Urinary bladder (tissue), 3 donors: ENCODE measurements at regions not wholly inside any gene's neighbourhood (a gene's known extent, or its start where the extent isn't known, plus 50 kb on each side); places are given as distances from the start of the nearest gene placed in this dataset.
"Not testable (repeated sequence)": the region's sequence is repeated elsewhere in the genome, so short reads cannot be mapped to it uniquely, and the experiment has no call there.

ENCODE experiments used
- DNase-seq: peaks from one replicate; pipeline ENCODE4 v3.0.0-alpha.2; 2015; ENCODE audit errors: extremely low spot score
- H3K27ac ChIP-seq: one replicate; pipeline ENCODE4 v1.5.1; 2013; ENCODE audit warnings: low read depth, mild to moderate bottlenecking, moderate library complexity
- H3K36me3 ChIP-seq: one replicate; pipeline ENCODE4 v1.6.1; 2013; ENCODE audit warnings: mild to moderate bottlenecking, moderate library complexity; ENCODE audit not compliant: insufficient read depth
- H3K4me1 ChIP-seq: one replicate; pipeline ENCODE4 v1.6.1; 2013; ENCODE audit warnings: mild to moderate bottlenecking, moderate library complexity; ENCODE audit not compliant: insufficient read depth
- H3K4me3 ChIP-seq: one replicate; pipeline ENCODE4 v1.5.1; 2013; ENCODE audit warnings: low read depth, low read length
- WGBS: extraction: QIAGEN DNeasy Blood & Tissue Kit; methylation state at CpG from one replicate; pipeline ENCODE4 v1.1.7; 2013; 5-methylcytosine and 5-hydroxymethylcytosine counted together
- donor health status: healthy with polysubstance abuse.
- donor health status: healthy.

- H3K4me1 ChIP-seq, H3K27ac ChIP-seq, H3K36me3 ChIP-seq, DNase-seq, H3K4me3 ChIP-seq: not testable (repeated sequence)
- 71% methylated on average over 3 of the region's 3 CpGs for WGBS
These were observed 399.0 kb upstream of the MAN1A1 start for GRCh38 chr6:119748535-119748934.

GRCh38 chr6:119742188-119742803, 392.7 kb upstream of the MAN1A1 start:
- H3K4me1 ChIP-seq = no peaks in the 10 kb centered on the region
- H3K27ac ChIP-seq = no peak overlapping the region
- H3K36me3 ChIP-seq = no peaks in the 10 kb centered on the region
- no peak for DNase-seq
- 12% methylated on average over 6 of the region's 6 CpGs for whole genome bisulfite sequencing
- H3K4me3 ChIP-seq = no peak overlapping the region

- Histone ChIP-seq H3K4me1 (no peaks in the 10 kb centered on the region), H3K27ac (no peak overlapping the region), H3K36me3 (no peaks in the 10 kb centered on the region), H3K4me3 (no peak overlapping the region)
- no peak for DNase-seq
- whole genome bisulfite sequencing = 73% methylated on average over 4 of the region's 4 CpGs
These were observed 390.2 kb upstream of the MAN1A1 start for GRCh38 chr6:119739769-119740168.

GRCh38 chr6:119738425-119738824, 388.9 kb upstream of the MAN1A1 start:
- Histone ChIP-seq H3K4me3 (no peak overlapping the region), H3K4me1 (no peaks in the 10 kb centered on the region), H3K36me3 (no peaks in the 10 kb centered on the region), H3K27ac (no peak overlapping the region)
- 49% methylated on average over 1 of the region's 1 CpG for WGBS
- no peak for DNase-seq

- H3K36me3 ChIP-seq = no peaks in the 10 kb centered on the region
- no peaks in the 10 kb centered on the region for H3K4me1 ChIP-seq
- no peak overlapping the region for H3K27ac ChIP-seq
- DNase-seq = no peak
- H3K4me3 ChIP-seq = no peak overlapping the region
- WGBS = 31% methylated on average over 4 of the region's 4 CpGs
These were observed 386.9 kb upstream of the MAN1A1 start for GRCh38 chr6:119736296-119737021.

GRCh38 chr6:119735530-119735929, 386.0 kb upstream of the MAN1A1 start:
- Histone ChIP-seq H3K4me1 (no peaks in the 10 kb centered on the region), H3K36me3 (no peaks in the 10 kb centered on the region), H3K4me3 (no peak overlapping the region), H3K27ac (no peak overlapping the region)
- WGBS = 34% methylated on average over 4 of the region's 4 CpGs
- no peak for DNase-seq

GRCh38 chr6:119734227-119734626, 384.7 kb upstream of the MAN1A1 start:
- H3K4me1 ChIP-seq = no peaks in the 10 kb centered on the region
- no peak for DNase-seq
- WGBS = 99% methylated on average over 1 of the region's 1 CpG
- H3K4me3 ChIP-seq = no peak overlapping the region
- H3K27ac ChIP-seq = no peak overlapping the region
- no peaks in the 10 kb centered on the region for H3K36me3 ChIP-seq

- no peaks in the 10 kb centered on the region for H3K36me3 ChIP-seq
- DNase-seq = no peak
- H3K27ac ChIP-seq = no peak overlapping the region
- no peaks in the 10 kb centered on the region for H3K4me1 ChIP-seq
- no peak overlapping the region for H3K4me3 ChIP-seq
- WGBS = 92% methylated on average over 3 of the region's 3 CpGs
These were observed 379.4 kb upstream of the MAN1A1 start for GRCh38 chr6:119728935-119729334.

GRCh38 chr6:119728220-119728750, 378.7 kb upstream of the MAN1A1 start:
- H3K4me3 ChIP-seq = no peak overlapping the region
- no peak for DNase-seq
- H3K4me1 ChIP-seq = no peaks in the 10 kb centered on the region
- H3K36me3 ChIP-seq = no peaks in the 10 kb centered on the region
- no peak overlapping the region for H3K27ac ChIP-seq
- WGBS = 94% methylated on average over 7 of the region's 7 CpGs

GRCh38 chr6:119727504-119728219, 378.1 kb upstream of the MAN1A1 start:
- no peak for DNase-seq
- Histone ChIP-seq H3K4me1 (no peaks in the 10 kb centered on the region), H3K4me3 (no peak overlapping the region), H3K36me3 (no peaks in the 10 kb centered on the region), H3K27ac (no peak overlapping the region)
- 84% methylated on average over 3 of the region's 3 CpGs for WGBS

- H3K4me1 ChIP-seq = not testable (repeated sequence)
These were observed 377.4 kb upstream of the MAN1A1 start for GRCh38 chr6:119726912-119727311.

GRCh38 chr6:119726086-119726485, 376.5 kb upstream of the MAN1A1 start:
- WGBS = 94% methylated on average over 4 of the region's 4 CpGs
- H3K4me3 ChIP-seq = no peak overlapping the region
- no peak for DNase-seq
- no peaks in the 10 kb centered on the region for H3K36me3 ChIP-seq
- no peaks in the 10 kb centered on the region for H3K4me1 ChIP-seq
- no peak overlapping the region for H3K27ac ChIP-seq

More at GRCh38 chr6:119726912-119727311, 377.4 kb upstream of the MAN1A1 start:
- DNase-seq, H3K4me3 ChIP-seq, H3K36me3 ChIP-seq, H3K27ac ChIP-seq: not testable (repeated sequence)

- DNase-seq = no peak
- WGBS = 90% methylated on average over 2 of the region's 2 CpGs
- H3K27ac ChIP-seq = no peak overlapping the region
- H3K4me3 ChIP-seq = no peak overlapping the region
- H3K36me3 ChIP-seq = no peaks in the 10 kb centered on the region
- H3K4me1 ChIP-seq = no peaks in the 10 kb centered on the region
These were observed 370.6 kb upstream of the MAN1A1 start for GRCh38 chr6:119720160-119720559.

GRCh38 chr6:119717942-119718341, 368.4 kb upstream of the MAN1A1 start:
- no peak overlapping the region for H3K27ac ChIP-seq
- H3K4me3 ChIP-seq = no peak overlapping the region
- H3K4me1 ChIP-seq = no peaks in the 10 kb centered on the region
- 77% methylated on average over 2 of the region's 2 CpGs for WGBS
- H3K36me3 ChIP-seq = no peaks in the 10 kb centered on the region
- DNase-seq = no peak
